HepG2 (cell line): ENCODE measurements at regions not wholly inside any gene's neighbourhood (a gene's known extent, or its start where the extent isn't known, plus 50 kb on each side); places are given as distances from the start of the nearest gene placed in this dataset.

ENCODE experiments used
- ATAC-seq: fragments of 200-7000 bp; cut with Tn5 transposase; 3 replicates; pipeline ENCODE4 v1.9.1; 2020; ENCODE audit warnings: mild to moderate bottlenecking, moderate library complexity
- BruUV-seq: library from RNA; stranded (reverse); fragments of 400-500 nt; replicated peaks from 2 replicates; lab custom pipeline; 2021; lab: Mats Ljungman, UMichigan
- CTCF ChIA-PET: fragments of 300-600 bp; formaldehyde crosslinking; extraction: SDS; loops from one replicate; lab custom pipeline; 2021; ENCODE audit warnings: low total read pairs, inconsistent platforms, low intra/inter-chr PET ratio; lab: Yijun Ruan, JAX
- POLR2A ChIA-PET: fragments of 350-600 bp; sonication (Branson Sonifier 250); formaldehyde crosslinking; loops from one replicate; lab custom pipeline; 2020; ENCODE audit warnings: antibody characterized with exemption, inconsistent platforms; lab: Yijun Ruan, JAX
- DNase-seq: peaks from one replicate; pipeline ENCODE4 v3.0.0-alpha.2; 2015; ENCODE audit warnings: low spot score
- FAIRE-seq: peaks from 3 replicates; lab custom pipeline; 2011; peaks lifted over from hg19 to GRCh38; lab: Jason Lieb, UNC
- H2AFZ ChIP-seq: one replicate; pipeline ENCODE4 v1.6.1; 2011; ENCODE audit warnings: low read length, inconsistent platforms
- H3K27ac ChIP-seq: fragments of 300-600 bp; 3 replicates; pipeline ENCODE4 v1.8.0; 2011; ENCODE audit warnings: mixed run types, mild to moderate bottlenecking, mixed read lengths, low read length, inconsistent platforms; ENCODE audit not compliant: insufficient read depth; ENCODE audit errors: extremely low read length
- H3K27me3 ChIP-seq, 2 experiments: fragments of 200-600 bp in 1 of 2; 2 replicates in 1 of 2; 3 replicates in 1 of 2; pipeline versions ENCODE4 v1.6.0 to v1.8.0; 2011; ENCODE audit warnings: low read length in 2 of 2, mild to moderate bottlenecking in 2 of 2, moderate library complexity in 2 of 2, inconsistent platforms in 1 of 2; ENCODE audit not compliant: insufficient read depth in 2 of 2, control insufficient read depth in 1 of 2
- H3K36me3 ChIP-seq, 2 experiments: fragments of 200-600 bp in 1 of 2; replicated peaks in 1 of 2; 2 replicates in 1 of 2; 3 replicates in 1 of 2; pipeline versions ENCODE4 v1.5.1 to v1.8.0; 2011; ENCODE audit warnings: low read length in 2 of 2, inconsistent platforms in 1 of 2; ENCODE audit not compliant: insufficient read depth in 2 of 2, control insufficient read depth in 1 of 2
- H3K4me1 ChIP-seq: 2 replicates; pipeline ENCODE4 v1.5.1; 2012; ENCODE audit warnings: low read length, inconsistent platforms; ENCODE audit not compliant: insufficient read depth
- H3K4me2 ChIP-seq: 2 replicates; pipeline ENCODE4 v1.6.0; 2011; ENCODE audit warnings: low read depth, low read length, inconsistent platforms
- H3K4me3 ChIP-seq, 3 experiments: fragments of 200-600 bp in 1 of 3; sonication (generic), shearing (Covaris generic) in 1 of 3; replicated peaks in 1 of 3; 2 replicates each; pipeline ENCODE4 v1.5.1; 2011 to 2016; ENCODE audit warnings: low read length in 3 of 3, inconsistent platforms in 2 of 3, low read depth in 2 of 3, mild to moderate bottlenecking in 2 of 3, control low read depth in 1 of 3, mixed read lengths in 1 of 3; ENCODE audit not compliant: insufficient read depth in 1 of 3
- H3K79me2 ChIP-seq: one replicate; pipeline ENCODE4 v1.6.1; 2011; ENCODE audit warnings: low read length, inconsistent platforms; ENCODE audit not compliant: insufficient read depth
- H3K9ac ChIP-seq: 2 replicates; pipeline ENCODE4 v1.6.0; 2011; ENCODE audit warnings: mild to moderate bottlenecking, low read depth, low read length, inconsistent platforms; ENCODE audit not compliant: insufficient read depth
- H3K9me3 ChIP-seq: 2 replicates; pipeline ENCODE4 v1.5.1; 2012; ENCODE audit warnings: mild to moderate bottlenecking, low read length
- H4K20me1 ChIP-seq: 2 replicates; pipeline ENCODE4 v1.6.0; 2011; ENCODE audit warnings: inconsistent platforms, mild to moderate bottlenecking, low read length, moderate library complexity; ENCODE audit not compliant: insufficient read depth
- CREB3 ChIP-seq: sonication (generic); formaldehyde crosslinking; IDR thresholded peaks from 2 replicates; pipeline ENCODE4 v1.5.0; 2020; ENCODE audit warnings: missing genetic modification reagents
- HNF1A ChIP-seq, 2 experiments: sonication (generic) in 1 of 2; formaldehyde crosslinking in 1 of 2; IDR thresholded peaks; 2 replicates each; pipeline versions ENCODE4 v1.4.0 to v1.6.1; 2016 to 2020; ENCODE audit warnings: borderline replicate concordance in 1 of 2, low read depth in 1 of 2, mild to moderate bottlenecking in 1 of 2, missing genetic modification reagents in 1 of 2
- IKZF4 ChIP-seq: sonication (generic); formaldehyde crosslinking; IDR thresholded peaks from 2 replicates; pipeline ENCODE4 v1.5.1; 2020; ENCODE audit warnings: borderline replicate concordance, mild to moderate bottlenecking, low read depth, missing genetic modification reagents; ENCODE audit errors: not compliant biosample characterization
- MED1 ChIP-seq: sonication (generic); formaldehyde crosslinking; IDR thresholded peaks from 2 replicates; pipeline ENCODE4 v1.4.0; 2020; ENCODE audit warnings: missing genetic modification reagents
- ZNF383 ChIP-seq: sonication (generic); formaldehyde crosslinking; IDR thresholded peaks from 2 replicates; pipeline ENCODE4 v1.4.0; 2020; ENCODE audit warnings: missing genetic modification reagents, mild to moderate bottlenecking, borderline replicate concordance
- ZNF629 ChIP-seq: sonication (generic); formaldehyde crosslinking; conservative IDR thresholded peaks from 2 replicates; pipeline ENCODE4 v1.5.0; 2020; ENCODE audit warnings: missing genetic modification reagents
- WGBS: methylation state at CpG from one replicate; pipeline ENCODE4 v1.1.6; 2017; ENCODE audit warnings: low lambda C conversion rate; 5-methylcytosine and 5-hydroxymethylcytosine counted together
- in situ Hi-C: cut with HindIII; loops from 2 replicates; pipeline ENCODE4 v1.10.0; 2017; ENCODE audit warnings: low pct_unique_long_range_greater_than_20kb; ENCODE audit not compliant: extremely low pct_ligation_motif_present
- intact Hi-C: fragments of 100-400 bp; cut with micrococcal nuclease; formaldehyde crosslinking; loops from one replicate; pipeline ENCODE4 v1.10.0; 2022; ENCODE audit not compliant: unreplicated experiment

GRCh38 chr3:82977871-82978270 lies 1216.4 kb upstream of the GBE1 start:
- H3K9me3 ChIP-seq, result no peaks in the 10 kb centered on the region
- H3K4me3 ChIP-seq, result no peak overlapping the region
- H3K4me1 ChIP-seq, result no peaks in the 10 kb centered on the region
- no TSS peak for BruUV-seq
- intact Hi-C loops, result no loop called here
- no peaks in the 10 kb centered on the region; a peak in 1 of 5 replicates for H3K27me3 ChIP-seq
- no peak overlapping the region for H3K27ac ChIP-seq
- CTCF ChIA-PET, result no interaction called here
- DNase-seq (no peak), FAIRE-seq (no peak), ATAC-seq (no peak)
- no peak overlapping the region for H3K9ac ChIP-seq
- H2AFZ ChIP-seq, result no peak overlapping the region
- no peak overlapping the region for H3K4me2 ChIP-seq
- H3K36me3 ChIP-seq, result no peaks in the 10 kb centered on the region
- 5% methylated on average over 3 of the region's 3 CpGs for WGBS
- H4K20me1 ChIP-seq, result no peaks in the 10 kb centered on the region
- POLR2A ChIA-PET, result no interaction called here
- in situ Hi-C loops, result no loop called here
- H3K79me2 ChIP-seq, result no peaks in the 10 kb centered on the region
- TF ChIP-seq CREB3 (CRISPR knock-in tag), result no peak
- TF ChIP-seq IKZF4 (CRISPR knock-in tag), result no peak

GRCh38 chr3:82973791-82974190 lies 1212.3 kb upstream of the GBE1 start:
- no peak for FAIRE-seq
- TF ChIP-seq HNF1A (IDR thresholded peaks at IDR 0.05; ENCODE audit: low read depth) (no peak), HNF1A (CRISPR knock-in tag; IDR thresholded peaks at IDR 0.05; ENCODE audit: borderline replicate concordance) (no peak), MED1 (CRISPR knock-in tag) (no peak), ZNF629 (CRISPR knock-in tag) (no peak), ZNF383 (CRISPR knock-in tag) (no peak)
- CTCF ChIA-PET, result no interaction called here

More at GRCh38 chr3:82973791-82974190, 1212.3 kb upstream of the GBE1 start:
- no peak overlapping the region for H2AFZ ChIP-seq
- H3K27me3 ChIP-seq, result no peaks in the 10 kb centered on the region
- H3K9ac ChIP-seq, result no peak overlapping the region
- H3K4me2 ChIP-seq, result no peak overlapping the region
- POLR2A ChIA-PET, result no interaction called here
- H3K36me3 ChIP-seq, result no peaks in the 10 kb centered on the region
- H4K20me1 ChIP-seq, result no peaks in the 10 kb centered on the region
- H3K4me3 ChIP-seq, result no peak overlapping the region
- in situ Hi-C loops (no loop called here), intact Hi-C loops (no loop called here)
- DNase-seq, result no peak
- H3K27ac ChIP-seq, result no peak overlapping the region
- no peaks in the 10 kb centered on the region for H3K79me2 ChIP-seq
- H3K9me3 ChIP-seq, result no peaks in the 10 kb centered on the region
- H3K4me1 ChIP-seq, result no peaks in the 10 kb centered on the region
- no TSS peak for BruUV-seq
- WGBS, result 8% methylated on average over 1 of the region's 1 CpG
- ATAC-seq, result no peak
